K562 (cell line): ENCODE measurements at regions not wholly inside any gene's neighbourhood (a gene's known extent, or its start where the extent isn't known, plus 50 kb on each side); places are given as distances from the start of the nearest gene placed in this dataset.

Experiments
- CTCF ChIP-seq, 3 experiments: IDR thresholded peaks in 2 of 3; conservative IDR thresholded peaks in 1 of 3; 2 replicates each; pipeline ENCODE4 v1.5.1; 2011 to 2012; ENCODE audit warnings: low read length in 3 of 3, mild to moderate bottlenecking in 3 of 3, control low read depth in 2 of 3, improper control_type of control experiment in 1 of 3, inconsistent platforms in 1 of 3, low read depth in 1 of 3, mixed read lengths in 1 of 3, moderate library complexity in 1 of 3; ENCODE audit not compliant: insufficient read depth in 2 of 3
- ZNF133 ChIP-seq: fragments of 250-450 bp; sonication (Bioruptor Pico); IDR thresholded peaks from 2 replicates; pipeline ENCODE4 v1.4.0; 2020; ENCODE audit warnings: mild to moderate bottlenecking
- ZNF140 ChIP-seq: fragments of 250-450 bp; sonication (Bioruptor Pico); IDR thresholded peaks from 2 replicates; pipeline ENCODE4 v1.8.0; 2021; ENCODE audit warnings: moderate library complexity, mild to moderate bottlenecking, inconsistent platforms

GRCh38 chr7:152512706-152513105 is 76.9 kb upstream of the KMT2C start:
- no peak for TF ChIP-seq CTCF (IDR thresholded peaks at IDR 0.05 in 2 of 3, conservative IDR thresholded peaks at IDR 0.05 in 1 of 3; ENCODE audit: insufficient read depth in 2 of 3, low read depth in 1 of 3, low read length in 3 of 3)
- TF ChIP-seq ZNF140, result no peak
- TF ChIP-seq ZNF133 (CRISPR knock-in tag), result no peak
